ENCODE measurements at regions not wholly inside any gene's neighbourhood (a gene's known extent, or its start where the extent isn't known, plus 50 kb on each side); places are given as distances from the start of the nearest gene placed in this dataset.
"Not testable (repeated sequence)": the region's sequence is repeated elsewhere in the genome, so short reads cannot be mapped to it uniquely, and the experiment has no call there.

- H3K4me2 ChIP-seq (ENCODE audit: insufficient read depth, low read length); H3K79me2 ChIP-seq (ENCODE audit: control insufficient read depth, insufficient read depth, low read length); DNase-seq (ENCODE audit: extremely low read depth in 1 of 4, low spot score in 3 of 4); FAIRE-seq; H4K20me1 ChIP-seq (replicated peaks; ENCODE audit: control insufficient read depth, insufficient read depth, low read length); POLR2A ChIA-PET; H3K9me3 ChIP-seq (replicated peaks; ENCODE audit: control insufficient read depth, insufficient read depth, low read depth, low read length); intact Hi-C loops (cut with micrococcal nuclease); H3K4me3 ChIP-seq; H3K4me1 ChIP-seq (replicated peaks in 1 of 2; ENCODE audit: control insufficient read depth in 2 of 2, insufficient read depth in 2 of 2, low read length in 2 of 2); H2AFZ ChIP-seq (ENCODE audit: low read depth, low read length); H3K36me3 ChIP-seq (ENCODE audit: control insufficient read depth, insufficient read depth, low read length); H3K9ac ChIP-seq (ENCODE audit: insufficient read depth in 1 of 2, low read depth in 2 of 2, low read length in 2 of 2); H3K9me1 ChIP-seq (ENCODE audit: control insufficient read depth, insufficient read depth, low read length); in situ Hi-C loops (cut with MboI); H3K27ac ChIP-seq (ENCODE audit: extremely low read depth, low read depth, low read length); BruUV-seq (replicated peaks); ATAC-seq; CTCF ChIA-PET (ENCODE audit: low intra/inter-chr PET ratio): not testable (repeated sequence)
- TF ChIP-seq ZBTB40 (IDR thresholded peaks at IDR 0.05), result peak; percentile 85
- TF ChIP-seq ZBTB40 (CRISPR knock-in tag; IDR thresholded peaks at IDR 0.05), result peak; percentile 74
- 0% methylated on average over 3 of the region's 3 CpGs for WGBS (ENCODE audit: insufficient coverage, low coverage, missing lambda C conversion rate)
- H3K27me3 ChIP-seq (ENCODE audit: control insufficient read depth in 2 of 2, insufficient read depth in 2 of 2, low read length in 2 of 2), result peaks cover 2 to 48% of the 10 kb centered on the region in 2 experiments; a peak in 3 of 5 replicates
Measured at GRCh38 chr2:239547140-239547539, 146.3 kb upstream of the HDAC4 start.
